GM19438 (cell line): ENCODE measurements at regions not wholly inside any gene's neighbourhood (a gene's known extent, or its start where the extent isn't known, plus 50 kb on each side); places are given as distances from the start of the nearest gene placed in this dataset.
"Not testable (repeated sequence)": the region's sequence is repeated elsewhere in the genome, so short reads cannot be mapped to it uniquely, and the experiment has no call there.

ENCODE experiments used
- ATAC-seq: cut with Tn5 transposase; IDR thresholded peaks from one replicate; pipeline ENCODE4 v1.9.1; 2021; ENCODE audit warnings: low read depth; ENCODE audit not compliant: unreplicated experiment

- no peak for ATAC-seq
Observed at GRCh38 chr10:22825841-22826240, 102.0 kb upstream of the ARMC3 start.

GRCh38 chr10:22824984-22825383 is 102.9 kb upstream of the ARMC3 start:
- ATAC-seq = no peak

- ATAC-seq = no peak
Observed at GRCh38 chr10:22824520-22824919, 103.3 kb upstream of the ARMC3 start.

- no peak for ATAC-seq
Observed at GRCh38 chr10:22823109-22823508, 104.7 kb upstream of the ARMC3 start.

- not testable (repeated sequence) for ATAC-seq
Observed at GRCh38 chr10:22821921-22822320, 105.9 kb upstream of the ARMC3 start.

GRCh38 chr10:22821501-22821900 is 106.4 kb upstream of the ARMC3 start:
- ATAC-seq = no peak

- no peak for ATAC-seq
Observed at GRCh38 chr10:22816298-22816653, 101.9 kb upstream of the PIP4K2A start.

GRCh38 chr10:22810643-22811465 is 96.5 kb upstream of the PIP4K2A start:
- no peak for ATAC-seq

- no peak for ATAC-seq
Observed at GRCh38 chr10:22807238-22807637, 92.9 kb upstream of the PIP4K2A start.

- no peak for ATAC-seq
Observed at GRCh38 chr10:22805304-22805703, 90.9 kb upstream of the PIP4K2A start.

GRCh38 chr10:22803261-22803885 is 89.0 kb upstream of the PIP4K2A start:
- no peak for ATAC-seq

- no peak for ATAC-seq
Observed at GRCh38 chr10:22801785-22802184, 87.4 kb upstream of the PIP4K2A start.

- not testable (repeated sequence) for ATAC-seq
Observed at GRCh38 chr10:22797796-22798195, 83.4 kb upstream of the PIP4K2A start.

- no peak for ATAC-seq
Observed at GRCh38 chr10:22795546-22795945, 81.2 kb upstream of the PIP4K2A start.

GRCh38 chr10:22792161-22792560 is 77.8 kb upstream of the PIP4K2A start:
- no peak for ATAC-seq

GRCh38 chr10:22791665-22792064 is 77.3 kb upstream of the PIP4K2A start:
- no peak for ATAC-seq

GRCh38 chr10:22784668-22785067 is 70.3 kb upstream of the PIP4K2A start:
- no peak for ATAC-seq

- ATAC-seq = no peak
Observed at GRCh38 chr10:22783807-22784206, 69.4 kb upstream of the PIP4K2A start.

GRCh38 chr10:22780474-22780885 is 66.1 kb upstream of the PIP4K2A start:
- ATAC-seq = no peak

GRCh38 chr10:22779331-22780019 is 65.1 kb upstream of the PIP4K2A start:
- no peak for ATAC-seq

- no peak for ATAC-seq
Observed at GRCh38 chr10:22774102-22774501, 59.7 kb upstream of the PIP4K2A start.

GRCh38 chr10:22771631-22772030 is 57.3 kb upstream of the PIP4K2A start:
- ATAC-seq = not testable (repeated sequence)
